ENCODE measurements at regions not wholly inside any gene's neighbourhood (a gene's known extent, or its start where the extent isn't known, plus 50 kb on each side); places are given as distances from the start of the nearest gene placed in this dataset.

DNA sequence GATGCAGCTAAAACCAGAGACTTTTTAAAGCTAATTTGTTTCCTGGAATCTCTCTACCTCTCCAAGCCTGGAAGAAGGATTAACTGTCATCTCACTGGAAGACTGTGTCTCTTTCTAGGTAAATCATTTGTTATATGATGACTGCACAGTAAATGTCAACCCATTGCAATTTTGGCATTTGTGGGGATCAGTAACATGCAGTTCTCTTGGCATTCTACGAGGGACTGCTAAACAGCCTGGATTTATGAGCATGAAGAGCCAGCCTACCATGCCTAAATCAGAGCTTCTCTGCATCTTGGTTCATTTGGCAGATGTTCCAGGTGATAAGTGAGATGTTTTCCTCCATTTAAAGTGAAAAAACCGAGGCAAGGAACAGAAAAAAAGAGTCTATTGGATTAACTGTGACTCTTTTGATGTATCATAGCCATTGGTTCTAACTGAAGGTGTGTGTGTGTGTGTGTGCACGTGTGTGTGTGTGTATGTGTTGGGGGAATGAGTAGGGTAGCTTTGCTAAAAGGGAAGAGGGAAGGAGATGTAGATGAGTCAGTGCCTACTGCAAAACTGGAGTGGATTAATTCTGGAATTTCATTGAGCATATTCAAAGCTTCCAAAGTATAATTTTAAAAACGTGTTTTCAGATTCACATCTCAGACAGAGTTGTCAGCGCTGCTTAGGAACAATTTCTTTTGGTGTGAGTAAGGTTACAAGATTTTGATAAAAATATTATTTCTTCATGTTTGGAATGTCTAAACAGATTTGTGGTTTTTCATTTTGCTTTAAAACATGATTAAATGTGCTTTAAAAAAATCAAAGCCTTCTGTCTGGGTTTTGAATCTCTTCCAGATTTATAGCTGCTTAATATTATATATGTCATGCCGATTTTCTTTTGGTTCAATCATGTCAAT is 123.2 kb upstream of the LNX1 start:
- TF ChIP-seq EZH2 (IDR thresholded peaks at IDR 0.05; ENCODE audit: borderline replicate concordance, insufficient read depth, low read length, poor library complexity, severe bottlenecking) (no peak), RAD21 (conservative IDR thresholded peaks at IDR 0.05) (no peak), POLR2AphosphoS5 (IDR thresholded peaks at IDR 0.05) (no peak), MXI1 (conservative IDR thresholded peaks at IDR 0.05; ENCODE audit: poor library complexity, severe bottlenecking) (no peak), EP300 (conservative IDR thresholded peaks at IDR 0.05; ENCODE audit: poor library complexity, severe bottlenecking) (no peak), TAF1 (IDR thresholded peaks at IDR 0.05; ENCODE audit: low read depth) (no peak), SMC3 (conservative IDR thresholded peaks at IDR 0.05; ENCODE audit: poor library complexity) (no peak)
- TF ChIP-seq, protein P1, sequence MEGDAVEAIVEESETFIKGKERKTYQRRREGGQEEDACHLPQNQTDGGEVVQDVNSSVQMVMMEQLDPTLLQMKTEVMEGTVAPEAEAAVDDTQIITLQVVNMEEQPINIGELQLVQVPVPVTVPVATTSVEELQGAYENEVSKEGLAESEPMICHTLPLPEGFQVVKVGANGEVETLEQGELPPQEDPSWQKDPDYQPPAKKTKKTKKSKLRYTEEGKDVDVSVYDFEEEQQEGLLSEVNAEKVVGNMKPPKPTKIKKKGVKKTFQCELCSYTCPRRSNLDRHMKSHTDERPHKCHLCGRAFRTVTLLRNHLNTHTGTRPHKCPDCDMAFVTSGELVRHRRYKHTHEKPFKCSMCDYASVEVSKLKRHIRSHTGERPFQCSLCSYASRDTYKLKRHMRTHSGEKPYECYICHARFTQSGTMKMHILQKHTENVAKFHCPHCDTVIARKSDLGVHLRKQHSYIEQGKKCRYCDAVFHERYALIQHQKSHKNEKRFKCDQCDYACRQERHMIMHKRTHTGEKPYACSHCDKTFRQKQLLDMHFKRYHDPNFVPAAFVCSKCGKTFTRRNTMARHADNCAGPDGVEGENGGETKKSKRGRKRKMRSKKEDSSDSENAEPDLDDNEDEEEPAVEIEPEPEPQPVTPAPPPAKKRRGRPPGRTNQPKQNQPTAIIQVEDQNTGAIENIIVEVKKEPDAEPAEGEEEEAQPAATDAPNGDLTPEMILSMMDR (IDR thresholded peaks at IDR 0.05; ENCODE audit: poor library complexity, severe bottlenecking): no peak
- TF ChIP-seq, protein P2, sequence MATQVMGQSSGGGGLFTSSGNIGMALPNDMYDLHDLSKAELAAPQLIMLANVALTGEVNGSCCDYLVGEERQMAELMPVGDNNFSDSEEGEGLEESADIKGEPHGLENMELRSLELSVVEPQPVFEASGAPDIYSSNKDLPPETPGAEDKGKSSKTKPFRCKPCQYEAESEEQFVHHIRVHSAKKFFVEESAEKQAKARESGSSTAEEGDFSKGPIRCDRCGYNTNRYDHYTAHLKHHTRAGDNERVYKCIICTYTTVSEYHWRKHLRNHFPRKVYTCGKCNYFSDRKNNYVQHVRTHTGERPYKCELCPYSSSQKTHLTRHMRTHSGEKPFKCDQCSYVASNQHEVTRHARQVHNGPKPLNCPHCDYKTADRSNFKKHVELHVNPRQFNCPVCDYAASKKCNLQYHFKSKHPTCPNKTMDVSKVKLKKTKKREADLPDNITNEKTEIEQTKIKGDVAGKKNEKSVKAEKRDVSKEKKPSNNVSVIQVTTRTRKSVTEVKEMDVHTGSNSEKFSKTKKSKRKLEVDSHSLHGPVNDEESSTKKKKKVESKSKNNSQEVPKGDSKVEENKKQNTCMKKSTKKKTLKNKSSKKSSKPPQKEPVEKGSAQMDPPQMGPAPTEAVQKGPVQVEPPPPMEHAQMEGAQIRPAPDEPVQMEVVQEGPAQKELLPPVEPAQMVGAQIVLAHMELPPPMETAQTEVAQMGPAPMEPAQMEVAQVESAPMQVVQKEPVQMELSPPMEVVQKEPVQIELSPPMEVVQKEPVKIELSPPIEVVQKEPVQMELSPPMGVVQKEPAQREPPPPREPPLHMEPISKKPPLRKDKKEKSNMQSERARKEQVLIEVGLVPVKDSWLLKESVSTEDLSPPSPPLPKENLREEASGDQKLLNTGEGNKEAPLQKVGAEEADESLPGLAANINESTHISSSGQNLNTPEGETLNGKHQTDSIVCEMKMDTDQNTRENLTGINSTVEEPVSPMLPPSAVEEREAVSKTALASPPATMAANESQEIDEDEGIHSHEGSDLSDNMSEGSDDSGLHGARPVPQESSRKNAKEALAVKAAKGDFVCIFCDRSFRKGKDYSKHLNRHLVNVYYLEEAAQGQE (IDR thresholded peaks at IDR 0.05; ENCODE audit: borderline replicate concordance): no peak
